Mammary epithelial cell (primary cell): ENCODE measurements at regions not wholly inside any gene's neighbourhood (a gene's known extent, or its start where the extent isn't known, plus 50 kb on each side); places are given as distances from the start of the nearest gene placed in this dataset.

Experiments used
- CTCF ChIP-seq, 2 donors: IDR thresholded peaks in 1 of 2; conservative IDR thresholded peaks in 1 of 2; 2 replicates each; pipeline ENCODE4 v1.5.1; 2011 to 2012; ENCODE audit warnings: inconsistent platforms in 2 of 2, low read length in 2 of 2, mild to moderate bottlenecking in 2 of 2, control low read depth in 1 of 2, low read depth in 1 of 2; ENCODE audit not compliant: insufficient read depth in 1 of 2; ENCODE audit errors: extremely low read depth in 1 of 2
- EZH2 ChIP-seq: IDR thresholded peaks from 2 replicates; pipeline ENCODE4 v1.6.1; 2012; ENCODE audit warnings: low read length, inconsistent platforms, borderline replicate concordance

GRCh38 chr20:6674831-6675230 is 92.7 kb upstream of the BMP2 start:
- no peak for TF ChIP-seq CTCF (conservative IDR thresholded peaks at IDR 0.05 in 1 of 2, IDR thresholded peaks at IDR 0.05 in 1 of 2; ENCODE audit: extremely low read depth in 1 of 2, insufficient read depth in 1 of 2, low read depth in 1 of 2, low read length in 2 of 2)
- no peak for TF ChIP-seq EZH2
